ENCODE measurements at regions not wholly inside any gene's neighbourhood (a gene's known extent, or its start where the extent isn't known, plus 50 kb on each side); places are given as distances from the start of the nearest gene placed in this dataset.
"Not testable (repeated sequence)": the region's sequence is repeated elsewhere in the genome, so short reads cannot be mapped to it uniquely, and the experiment has no call there.

- in situ Hi-C loops (cut with MboI), result no loop called here
- H3K4me3 ChIP-seq, result no peak overlapping the region
Observed at GRCh38 chr6:81289229-81289628, 463.3 kb downstream of the TENT5A start.

DNA sequence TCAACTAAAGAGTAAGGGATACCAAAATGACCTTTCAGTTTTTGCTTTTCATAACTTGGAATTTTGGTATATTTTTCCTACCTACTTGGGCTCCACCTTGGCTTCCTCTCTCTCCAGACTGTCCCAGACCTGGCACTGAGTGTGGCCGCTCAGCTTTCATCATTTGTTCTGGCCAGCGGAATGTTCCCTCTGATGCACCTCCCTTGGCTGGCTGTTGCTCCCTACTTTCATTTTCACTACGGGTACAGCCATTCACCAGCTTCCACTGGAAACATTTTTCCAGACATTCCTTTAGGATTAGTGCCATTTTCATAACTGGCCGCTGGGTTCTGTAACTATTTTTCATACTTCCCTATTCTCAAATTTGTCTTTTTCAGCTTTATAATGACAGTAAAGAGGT, 487.4 kb downstream of the TENT5A start:
- in situ Hi-C loops (cut with MboI), result loop anchor here (25.0 kb wide), 1 partner anchor 472 kb away; no protein-coding TSS in a partner anchor
- no peak for TF ChIP-seq EZH2 (IDR thresholded peaks at IDR 0.05; ENCODE audit: insufficient read depth, poor library complexity, severe bottlenecking)
- no peak for TF ChIP-seq EZH2phosphoT487 (IDR thresholded peaks at IDR 0.05; ENCODE audit: insufficient read depth, low read depth)
- H3F3A ChIP-seq (ENCODE audit: insufficient read depth), result no peaks in the 10 kb centered on the region
- H3K9me3 ChIP-seq (ENCODE audit: low read depth), result no peaks in the 10 kb centered on the region
- H3K27me3 ChIP-seq (replicated peaks; ENCODE audit: insufficient read depth), result no peaks in the 10 kb centered on the region
- H4K20me1 ChIP-seq (ENCODE audit: insufficient read depth), result no peaks in the 10 kb centered on the region
- H3K36me3 ChIP-seq (ENCODE audit: low read depth), result no peaks in the 10 kb centered on the region
- no peaks in the 10 kb centered on the region for H3K79me2 ChIP-seq (ENCODE audit: insufficient read depth)
- H3K4me2 ChIP-seq (ENCODE audit: unreplicated experiment), result peak overlapping the region; percentile 78
- peak overlapping the region; percentile 40 for H3K27ac ChIP-seq
- 6 to 8% methylated on average over 4 of the region's 4 CpGs for WGBS, 2 experiments (ENCODE audit: low coverage in 1 of 2, low lambda C conversion rate in 2 of 2, missing lambda C conversion rate in 2 of 2)
- peak; percentile 87 for DNase-seq
- 0 out of 2 replicates have a peak, but pooled peaks cover 3% of the 10 kb centered on the region for H3K4me1 ChIP-seq (ENCODE audit: insufficient read depth)
- peak overlapping the region; percentile 70 for H3K4me3 ChIP-seq
- H3K9ac ChIP-seq, result peak overlapping the region; percentile 57
- no peaks in the 10 kb centered on the region for H3K9me2 ChIP-seq (ENCODE audit: insufficient read depth)
- H2AFZ ChIP-seq, result peak overlapping the region; percentile 83

More at GRCh38 chr6:81289229-81289628, 463.3 kb downstream of the TENT5A start:
- no peak overlapping the region for H3K27ac ChIP-seq
- no peak for TF ChIP-seq EZH2phosphoT487 (IDR thresholded peaks at IDR 0.05; ENCODE audit: insufficient read depth, low read depth)
- TF ChIP-seq EZH2 (IDR thresholded peaks at IDR 0.05; ENCODE audit: insufficient read depth, poor library complexity, severe bottlenecking), result no peak
- no peaks in the 10 kb centered on the region for H4K20me1 ChIP-seq (ENCODE audit: insufficient read depth)
- H3K9me3 ChIP-seq (ENCODE audit: low read depth), result no peaks in the 10 kb centered on the region
- no peak overlapping the region for H3K4me2 ChIP-seq (ENCODE audit: unreplicated experiment)
- no peaks in the 10 kb centered on the region for H3K36me3 ChIP-seq (ENCODE audit: low read depth)
- H3K4me1 ChIP-seq (ENCODE audit: insufficient read depth), result no peaks in the 10 kb centered on the region
- no peaks in the 10 kb centered on the region for H3F3A ChIP-seq (ENCODE audit: insufficient read depth)
- no peaks in the 10 kb centered on the region for H3K9me2 ChIP-seq (ENCODE audit: insufficient read depth)
- no peak overlapping the region for H2AFZ ChIP-seq
- no peaks in the 10 kb centered on the region for H3K79me2 ChIP-seq (ENCODE audit: insufficient read depth)
- no peak for DNase-seq
- H3K9ac ChIP-seq, result no peak overlapping the region
- H3K27me3 ChIP-seq (replicated peaks; ENCODE audit: insufficient read depth), result no peaks in the 10 kb centered on the region

GRCh38 chr6:81263531-81264168, 488.8 kb downstream of the TENT5A start:
- no peaks in the 10 kb centered on the region for H3K9me2 ChIP-seq (ENCODE audit: insufficient read depth)
- no peak overlapping the region for H3K9ac ChIP-seq
- no peaks in the 10 kb centered on the region for H4K20me1 ChIP-seq (ENCODE audit: insufficient read depth)
- H3K27ac ChIP-seq, result no peak overlapping the region
- 90% methylated on average over 17 of the region's 17 CpGs for WGBS, 2 experiments (ENCODE audit: low coverage in 1 of 2, low lambda C conversion rate in 2 of 2, missing lambda C conversion rate in 2 of 2)
- no peak for TF ChIP-seq EZH2 (IDR thresholded peaks at IDR 0.05; ENCODE audit: insufficient read depth, poor library complexity, severe bottlenecking)
- TF ChIP-seq EZH2phosphoT487 (IDR thresholded peaks at IDR 0.05; ENCODE audit: insufficient read depth, low read depth), result no peak
- H3K79me2 ChIP-seq (ENCODE audit: insufficient read depth), result no peaks in the 10 kb centered on the region
- no peaks in the 10 kb centered on the region for H3K9me3 ChIP-seq (ENCODE audit: low read depth)
- H3K4me1 ChIP-seq (ENCODE audit: insufficient read depth), result 0 out of 2 replicates have a peak, but pooled peaks cover 3% of the 10 kb centered on the region
- H3K36me3 ChIP-seq (ENCODE audit: low read depth), result no peaks in the 10 kb centered on the region
- in situ Hi-C loops (cut with MboI), result loop anchor here (25.0 kb wide), 1 partner anchor 474 kb away; no protein-coding TSS in a partner anchor
- H3K4me2 ChIP-seq (ENCODE audit: unreplicated experiment), result no peak overlapping the region
- no peak for DNase-seq
- H3F3A ChIP-seq (ENCODE audit: insufficient read depth), result no peaks in the 10 kb centered on the region
- no peaks in the 10 kb centered on the region for H3K27me3 ChIP-seq (replicated peaks; ENCODE audit: insufficient read depth)
- no peak overlapping the region for H3K4me3 ChIP-seq
- H2AFZ ChIP-seq, result no peak overlapping the region

DNA sequence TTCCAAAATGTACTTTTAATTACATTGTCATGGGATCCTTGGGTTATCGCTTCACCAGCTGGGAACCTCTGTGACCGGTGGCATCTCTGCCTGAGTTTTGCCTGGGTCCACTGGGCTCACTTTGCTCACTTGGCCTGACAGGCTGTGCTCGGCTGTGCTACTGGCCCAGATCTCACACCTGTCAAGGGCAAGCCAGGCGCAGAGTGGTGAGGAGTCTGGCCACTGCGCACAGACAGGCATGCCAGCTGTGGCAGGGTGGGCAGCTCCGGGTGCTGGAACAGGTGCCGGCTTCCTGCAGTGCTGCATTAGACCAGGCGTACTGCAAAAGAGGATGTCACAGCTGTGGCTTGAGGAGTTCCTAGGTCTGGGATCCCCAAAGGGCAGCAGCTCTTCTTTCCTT, 489.8 kb downstream of the TENT5A start:
- DNase-seq, result no peak
- H3K79me2 ChIP-seq (ENCODE audit: insufficient read depth), result no peaks in the 10 kb centered on the region
- no peaks in the 10 kb centered on the region for H3F3A ChIP-seq (ENCODE audit: insufficient read depth)
- WGBS, 2 experiments (ENCODE audit: low coverage in 1 of 2, low lambda C conversion rate in 2 of 2, missing lambda C conversion rate in 2 of 2), result 85 to 86% methylated on average over 8 of the region's 8 CpGs
- H3K4me1 ChIP-seq (ENCODE audit: insufficient read depth), result 0 out of 2 replicates have a peak, but pooled peaks cover 3% of the 10 kb centered on the region
- no peak overlapping the region for H3K9ac ChIP-seq
- H3K27ac ChIP-seq, result no peak overlapping the region
- no peaks in the 10 kb centered on the region for H3K9me3 ChIP-seq (ENCODE audit: low read depth)
- H3K36me3 ChIP-seq (ENCODE audit: low read depth), result no peaks in the 10 kb centered on the region
- H3K4me2 ChIP-seq (ENCODE audit: unreplicated experiment), result no peak overlapping the region
- no peak overlapping the region for H3K4me3 ChIP-seq
- TF ChIP-seq EZH2 (IDR thresholded peaks at IDR 0.05; ENCODE audit: insufficient read depth, poor library complexity, severe bottlenecking) (no peak), EZH2phosphoT487 (IDR thresholded peaks at IDR 0.05; ENCODE audit: insufficient read depth, low read depth) (no peak)
- H4K20me1 ChIP-seq (ENCODE audit: insufficient read depth), result no peaks in the 10 kb centered on the region
- H3K27me3 ChIP-seq (replicated peaks; ENCODE audit: insufficient read depth), result no peaks in the 10 kb centered on the region
- H2AFZ ChIP-seq, result no peak overlapping the region
- in situ Hi-C loops (cut with MboI), result loop anchor here (25.0 kb wide), 1 partner anchor 475 kb away; no protein-coding TSS in a partner anchor
- H3K9me2 ChIP-seq (ENCODE audit: insufficient read depth), result no peaks in the 10 kb centered on the region

DNA sequence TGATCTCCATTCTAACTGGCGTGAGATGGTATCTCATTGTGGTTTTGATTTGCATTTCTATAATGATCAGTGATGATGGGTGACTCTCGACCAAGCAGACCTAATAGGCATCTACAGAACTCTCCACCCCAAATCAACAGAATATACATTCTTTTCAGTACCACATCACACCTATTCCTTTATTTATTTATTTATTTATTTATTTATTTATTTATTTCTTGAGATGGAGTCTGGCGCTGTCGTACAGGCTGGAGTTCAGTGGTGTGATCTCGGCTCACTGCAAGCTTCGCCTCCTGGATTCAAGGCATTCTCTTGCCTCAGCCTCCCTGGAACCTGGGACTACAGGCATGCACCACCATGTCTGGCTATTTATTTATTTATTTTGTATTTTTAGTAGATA, 496.3 kb downstream of the TENT5A start:
- 79% methylated on average over 6 of the region's 6 CpGs for WGBS, 2 experiments (ENCODE audit: low coverage in 1 of 2, low lambda C conversion rate in 2 of 2, missing lambda C conversion rate in 2 of 2)
- not testable (repeated sequence) for H3F3A ChIP-seq (ENCODE audit: insufficient read depth); H3K27ac ChIP-seq; H3K9me3 ChIP-seq (ENCODE audit: low read depth); H4K20me1 ChIP-seq (ENCODE audit: insufficient read depth); H3K36me3 ChIP-seq (ENCODE audit: low read depth); H3K9ac ChIP-seq; H3K4me3 ChIP-seq; H3K4me1 ChIP-seq (ENCODE audit: insufficient read depth); DNase-seq; H2AFZ ChIP-seq; H3K27me3 ChIP-seq (replicated peaks; ENCODE audit: insufficient read depth); H3K4me2 ChIP-seq (ENCODE audit: unreplicated experiment); H3K9me2 ChIP-seq (ENCODE audit: insufficient read depth); H3K79me2 ChIP-seq (ENCODE audit: insufficient read depth)
- in situ Hi-C loops (cut with MboI), result loop anchor here (25.0 kb wide), 1 partner anchor 481 kb away; no protein-coding TSS in a partner anchor

Measured in GM23248 (cell line).